Astrocyte (in vitro differentiated cells and primary cell): ENCODE measurements at regions not wholly inside any gene's neighbourhood (a gene's known extent, or its start where the extent isn't known, plus 50 kb on each side); places are given as distances from the start of the nearest gene placed in this dataset.

Experiments used
- DNase-seq: peaks from one replicate; pipeline ENCODE4 v3.0.0-alpha.2; 2010; ENCODE audit warnings: low read depth
- FAIRE-seq: peaks from 2 replicates; lab custom pipeline; 2011; peaks lifted over from hg19 to GRCh38; lab: Jason Lieb, UNC
- H2AFZ ChIP-seq: 2 replicates; pipeline ENCODE4 v1.6.0; 2012; ENCODE audit warnings: low read depth, low read length, inconsistent platforms
- H3K27ac ChIP-seq: 2 replicates; pipeline ENCODE4 v1.5.1; 2011; ENCODE audit warnings: low read depth, low read length, inconsistent platforms
- H3K27me3 ChIP-seq: 2 replicates; pipeline ENCODE4 v1.6.0; 2011; ENCODE audit warnings: low read length, inconsistent platforms; ENCODE audit not compliant: insufficient read depth
- H3K36me3 ChIP-seq: 2 replicates; pipeline ENCODE4 v1.5.1; 2011; ENCODE audit warnings: low read length, inconsistent platforms; ENCODE audit not compliant: insufficient read depth
- H3K4me1 ChIP-seq: 2 replicates; pipeline ENCODE4 v1.5.1; 2011; ENCODE audit warnings: low read length, inconsistent platforms; ENCODE audit not compliant: insufficient read depth
- H3K4me2 ChIP-seq: 2 replicates; pipeline ENCODE4 v1.6.0; 2012; ENCODE audit warnings: low read length, inconsistent platforms
- H3K4me3 ChIP-seq: 2 replicates; pipeline ENCODE4 v1.5.1; 2011; ENCODE audit warnings: low read depth, mild to moderate bottlenecking, low read length, inconsistent platforms; ENCODE audit not compliant: insufficient read depth
- H3K79me2 ChIP-seq: 2 replicates; pipeline ENCODE4 v1.6.0; 2012; ENCODE audit warnings: mild to moderate bottlenecking, low read length, inconsistent platforms; ENCODE audit not compliant: insufficient read depth
- H3K9ac ChIP-seq: 2 replicates; pipeline ENCODE4 v1.6.0; 2012; ENCODE audit warnings: mild to moderate bottlenecking, low read length, inconsistent platforms
- H3K9me3 ChIP-seq: 2 replicates; pipeline ENCODE4 v1.5.1; 2012; ENCODE audit warnings: low read depth, mild to moderate bottlenecking, low read length, inconsistent platforms; ENCODE audit not compliant: insufficient read depth
- H4K20me1 ChIP-seq: 2 replicates; pipeline ENCODE4 v1.6.0; 2012; ENCODE audit warnings: low read length, inconsistent platforms; ENCODE audit not compliant: insufficient read depth
- H3K27ac Mint-ChIP-seq: one replicate; pipeline ENCODE4 v1.8.0; 2021; ENCODE audit warnings: mild to moderate bottlenecking, mixed read lengths; ENCODE audit not compliant: unreplicated experiment
- H3K27me3 Mint-ChIP-seq: one replicate; pipeline ENCODE4 v1.8.0; 2021; ENCODE audit warnings: low read depth, mixed read lengths; ENCODE audit not compliant: unreplicated experiment
- H3K36me3 Mint-ChIP-seq: one replicate; pipeline ENCODE4 v1.8.0; 2021; ENCODE audit warnings: low read depth, mixed read lengths; ENCODE audit not compliant: unreplicated experiment
- H3K4me1 Mint-ChIP-seq: one replicate; pipeline ENCODE4 v1.8.0; 2021; ENCODE audit warnings: low read depth, mixed read lengths; ENCODE audit not compliant: unreplicated experiment
- H3K4me3 Mint-ChIP-seq: one replicate; pipeline ENCODE4 v1.8.0; 2021; ENCODE audit warnings: mild to moderate bottlenecking, moderate library complexity, mixed read lengths; ENCODE audit not compliant: unreplicated experiment
- H3K9me3 Mint-ChIP-seq: one replicate; pipeline ENCODE4 v1.8.0; 2021; ENCODE audit warnings: mild to moderate bottlenecking, mixed read lengths; ENCODE audit not compliant: unreplicated experiment
- CTCF ChIP-seq: IDR thresholded peaks from 2 replicates; pipeline ENCODE4 v1.5.1; 2011; ENCODE audit warnings: low read depth, mild to moderate bottlenecking, inconsistent platforms, low read length, moderate library complexity; ENCODE audit not compliant: insufficient read depth
- EZH2 ChIP-seq: IDR thresholded peaks from 2 replicates; pipeline ENCODE4 v1.6.1; 2012; ENCODE audit warnings: mild to moderate bottlenecking, low read length, inconsistent platforms; ENCODE audit not compliant: insufficient read depth

GRCh38 chrX:7225338-7225737 is 77.4 kb upstream of the PUDP start:
- H3K27me3 ChIP-seq: no peaks in the 10 kb centered on the region
- Mint-ChIP-seq H3K9me3 (no peaks in the 10 kb centered on the region), H3K4me1 (no peaks in the 10 kb centered on the region), H3K27me3 (no peaks in the 10 kb centered on the region), H3K4me3 (no peak overlapping the region), H3K36me3 (no peaks in the 10 kb centered on the region), H3K27ac (no peak overlapping the region)
- no peak overlapping the region for H3K4me2 ChIP-seq
- peak; percentile 9 for FAIRE-seq
- no peak overlapping the region for H2AFZ ChIP-seq
- H3K79me2 ChIP-seq: no peaks in the 10 kb centered on the region
- DNase-seq: no peak
- H3K9ac ChIP-seq: no peak overlapping the region
- no peak overlapping the region for H3K4me3 ChIP-seq
- no peaks in the 10 kb centered on the region for H4K20me1 ChIP-seq
- no peaks in the 10 kb centered on the region for H3K36me3 ChIP-seq
- no peaks in the 10 kb centered on the region for H3K4me1 ChIP-seq
- no peaks in the 10 kb centered on the region for H3K9me3 ChIP-seq
- TF ChIP-seq CTCF (no peak), EZH2 (no peak)
- H3K27ac ChIP-seq: no peak overlapping the region

GRCh38 chrX:7223271-7223670 is 75.3 kb upstream of the PUDP start:
- H3K9ac ChIP-seq: no peak overlapping the region
- H3K27me3 ChIP-seq: no peaks in the 10 kb centered on the region
- no peaks in the 10 kb centered on the region for H3K36me3 ChIP-seq
- Mint-ChIP-seq H3K27me3 (no peaks in the 10 kb centered on the region), H3K36me3 (no peaks in the 10 kb centered on the region), H3K4me3 (no peak overlapping the region), H3K9me3 (no peaks in the 10 kb centered on the region), H3K4me1 (no peaks in the 10 kb centered on the region), H3K27ac (no peak overlapping the region)
- TF ChIP-seq CTCF: no peak
- TF ChIP-seq EZH2: no peak
- no peaks in the 10 kb centered on the region for H3K79me2 ChIP-seq
- DNase-seq (no peak), FAIRE-seq (peak; percentile 39)
- no peaks in the 10 kb centered on the region for H3K9me3 ChIP-seq
- H2AFZ ChIP-seq: no peak overlapping the region
- H3K4me3 ChIP-seq: no peak overlapping the region
- H3K4me1 ChIP-seq: no peaks in the 10 kb centered on the region
- H4K20me1 ChIP-seq: no peaks in the 10 kb centered on the region
- no peak overlapping the region for H3K4me2 ChIP-seq
- no peak overlapping the region for H3K27ac ChIP-seq

GRCh38 chrX:7220121-7220520 is 72.2 kb upstream of the PUDP start:
- H3K9me3 ChIP-seq: no peaks in the 10 kb centered on the region
- no peak overlapping the region for H3K27ac ChIP-seq
- no peak overlapping the region for H2AFZ ChIP-seq
- Mint-ChIP-seq H3K27me3 (no peaks in the 10 kb centered on the region), H3K4me3 (no peak overlapping the region), H3K4me1 (peaks cover 5% of the 10 kb centered on the region), H3K27ac (no peak overlapping the region), H3K36me3 (no peaks in the 10 kb centered on the region), H3K9me3 (no peaks in the 10 kb centered on the region)
- no peak for FAIRE-seq
- TF ChIP-seq EZH2: no peak
- no peak for TF ChIP-seq CTCF
- H3K27me3 ChIP-seq: no peaks in the 10 kb centered on the region
- H3K79me2 ChIP-seq: no peaks in the 10 kb centered on the region
- no peaks in the 10 kb centered on the region for H4K20me1 ChIP-seq
- no peaks in the 10 kb centered on the region for H3K36me3 ChIP-seq
- no peak overlapping the region for H3K4me3 ChIP-seq
- no peaks in the 10 kb centered on the region for H3K4me1 ChIP-seq
- H3K4me2 ChIP-seq: no peak overlapping the region
- H3K9ac ChIP-seq: no peak overlapping the region
- no peak for DNase-seq
